SK-N-MC (cell line): ENCODE measurements at regions not wholly inside any gene's neighbourhood (a gene's known extent, or its start where the extent isn't known, plus 50 kb on each side); places are given as distances from the start of the nearest gene placed in this dataset.

Experiments
- DNase-seq: peaks from one replicate; pipeline ENCODE4 v3.0.0-alpha.2; 2011; ENCODE audit warnings: low read depth, low spot score
- H3K27ac ChIP-seq: fragments of 200-600 bp; sonication (generic); 2 replicates; pipeline ENCODE4 v1.5.1; 2016; ENCODE audit warnings: mixed run types
- H3K36me3 ChIP-seq: fragments of 200-600 bp; sonication (generic); 2 replicates; pipeline ENCODE4 v1.6.1; 2017; ENCODE audit warnings: antibody characterized with exemption, low read length, mixed read lengths; ENCODE audit not compliant: insufficient read depth
- H3K4me3 ChIP-seq: fragments of 200-600 bp; sonication (generic); 2 replicates; pipeline ENCODE4 v1.5.1; 2016
- H3K9ac ChIP-seq: fragments of 200-600 bp; sonication (generic); 2 replicates; pipeline ENCODE4 v1.8.0; 2017; ENCODE audit warnings: mixed run types, mixed read lengths; ENCODE audit not compliant: insufficient read length
- H3K9me3 ChIP-seq: fragments of 200-600 bp; sonication (generic); 2 replicates; pipeline ENCODE4 v1.6.1; 2017; ENCODE audit warnings: low read depth, mild to moderate bottlenecking, antibody characterized with exemption, low read length, moderate library complexity, mixed read lengths
- EZH2 ChIP-seq: fragments of 200-600 bp; sonication (generic); IDR thresholded peaks from one replicate; pipeline ENCODE4 v1.6.1; 2017; ENCODE audit warnings: antibody characterized with exemption
- FOXP2 ChIP-seq: optimal IDR thresholded peaks from 2 replicates; pipeline ENCODE3; 2011; ENCODE audit warnings: mild to moderate bottlenecking, moderate library complexity; ENCODE audit not compliant: insufficient read depth; ENCODE audit errors: extremely low read length, control extremely low read depth
- POLR2AphosphoS5 ChIP-seq: IDR thresholded peaks from 2 replicates; pipeline ENCODE4 v1.6.1; 2012; ENCODE audit warnings: mild to moderate bottlenecking, low read depth, low read length, borderline replicate concordance

GRCh38 chr9:84393266-84393950, 52.9 kb upstream of the SLC28A3 start:
- no peak overlapping the region for H3K4me3 ChIP-seq
- no peak overlapping the region for H3K9ac ChIP-seq
- no peaks in the 10 kb centered on the region for H3K9me3 ChIP-seq
- DNase-seq = no peak
- no peak for TF ChIP-seq EZH2
- TF ChIP-seq FOXP2 = no peak
- TF ChIP-seq POLR2AphosphoS5 = no peak
- no peak overlapping the region for H3K27ac ChIP-seq
- no peaks in the 10 kb centered on the region for H3K36me3 ChIP-seq

GRCh38 chr9:84394036-84394435, 53.5 kb upstream of the SLC28A3 start:
- H3K36me3 ChIP-seq = no peaks in the 10 kb centered on the region
- H3K4me3 ChIP-seq = no peak overlapping the region
- no peak for TF ChIP-seq EZH2
- TF ChIP-seq POLR2AphosphoS5 = no peak
- no peak for DNase-seq
- H3K27ac ChIP-seq = no peak overlapping the region
- no peaks in the 10 kb centered on the region for H3K9me3 ChIP-seq
- no peak overlapping the region for H3K9ac ChIP-seq

GRCh38 chr9:84397151-84397728, 56.7 kb upstream of the SLC28A3 start:
- TF ChIP-seq FOXP2 = no peak
- no peak for TF ChIP-seq EZH2
- no peak for TF ChIP-seq POLR2AphosphoS5
- Histone ChIP-seq H3K9ac (no peak overlapping the region), H3K36me3 (no peaks in the 10 kb centered on the region), H3K9me3 (no peaks in the 10 kb centered on the region), H3K27ac (no peak overlapping the region), H3K4me3 (no peak overlapping the region)
- peak; percentile 34 for DNase-seq

GRCh38 chr9:84397822-84398221, 57.3 kb upstream of the SLC28A3 start:
- Histone ChIP-seq H3K9ac (no peak overlapping the region), H3K36me3 (no peaks in the 10 kb centered on the region), H3K9me3 (no peaks in the 10 kb centered on the region), H3K27ac (no peak overlapping the region), H3K4me3 (no peak overlapping the region)
- DNase-seq = no peak
- no peak for TF ChIP-seq FOXP2
- no peak for TF ChIP-seq POLR2AphosphoS5
- no peak for TF ChIP-seq EZH2

- Histone ChIP-seq H3K36me3 (no peaks in the 10 kb centered on the region), H3K4me3 (no peak overlapping the region), H3K9me3 (no peaks in the 10 kb centered on the region), H3K9ac (no peak overlapping the region), H3K27ac (no peak overlapping the region)
- TF ChIP-seq POLR2AphosphoS5 (no peak), FOXP2 (no peak), EZH2 (no peak)
- DNase-seq = no peak
These were observed 62.0 kb upstream of the SLC28A3 start for GRCh38 chr9:84402517-84402916.

- Histone ChIP-seq H3K36me3 (no peaks in the 10 kb centered on the region), H3K27ac (no peak overlapping the region), H3K4me3 (no peak overlapping the region), H3K9ac (no peak overlapping the region), H3K9me3 (no peaks in the 10 kb centered on the region)
- DNase-seq = no peak
- TF ChIP-seq POLR2AphosphoS5 (no peak), FOXP2 (no peak)
These were observed 62.7 kb upstream of the SLC28A3 start for GRCh38 chr9:84403288-84403687.

GRCh38 chr9:84404095-84404686, 63.6 kb upstream of the SLC28A3 start:
- Histone ChIP-seq H3K27ac (no peak overlapping the region), H3K9ac (no peak overlapping the region), H3K9me3 (no peaks in the 10 kb centered on the region), H3K4me3 (no peak overlapping the region), H3K36me3 (no peaks in the 10 kb centered on the region)
- DNase-seq = no peak
- TF ChIP-seq POLR2AphosphoS5 (no peak), EZH2 (no peak), FOXP2 (no peak)

GRCh38 chr9:84405667-84406066, 65.1 kb upstream of the SLC28A3 start:
- Histone ChIP-seq H3K27ac (no peak overlapping the region), H3K4me3 (no peak overlapping the region), H3K9me3 (no peaks in the 10 kb centered on the region), H3K9ac (no peak overlapping the region), H3K36me3 (no peaks in the 10 kb centered on the region)
- TF ChIP-seq FOXP2 = no peak
- no peak for TF ChIP-seq EZH2
- TF ChIP-seq POLR2AphosphoS5 = no peak
- DNase-seq = no peak

- TF ChIP-seq EZH2 (no peak), FOXP2 (no peak), POLR2AphosphoS5 (no peak)
- H3K36me3 ChIP-seq = no peaks in the 10 kb centered on the region
- no peak for DNase-seq
- H3K9ac ChIP-seq = no peak overlapping the region
- H3K4me3 ChIP-seq = no peak overlapping the region
- H3K9me3 ChIP-seq = no peaks in the 10 kb centered on the region
- H3K27ac ChIP-seq = no peak overlapping the region
These were observed 67.9 kb upstream of the SLC28A3 start for GRCh38 chr9:84408416-84408815.
